ENCODE measurements at regions not wholly inside any gene's neighbourhood (a gene's known extent, or its start where the extent isn't known, plus 50 kb on each side); places are given as distances from the start of the nearest gene placed in this dataset.

DNA sequence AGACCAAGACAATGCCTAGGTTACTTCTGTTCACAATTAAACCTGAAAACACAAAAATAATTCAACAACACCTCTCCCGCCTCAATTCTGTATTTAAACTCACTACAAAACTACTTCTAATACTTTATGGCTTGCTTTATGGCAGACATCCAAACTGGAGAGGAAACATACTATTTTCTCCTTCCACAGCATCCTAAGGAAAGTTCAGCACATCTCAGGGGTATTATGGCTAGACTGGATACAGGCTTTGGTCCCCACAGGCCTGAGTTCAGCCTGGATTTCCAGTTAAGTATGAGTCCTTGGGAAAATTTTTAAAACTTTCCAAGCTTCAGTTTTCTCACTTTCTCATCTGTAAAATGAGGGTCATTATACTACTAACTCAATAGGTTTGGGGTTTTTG lies 480.2 kb downstream of the CAAP1 start:
- TF ChIP-seq, protein P1, sequence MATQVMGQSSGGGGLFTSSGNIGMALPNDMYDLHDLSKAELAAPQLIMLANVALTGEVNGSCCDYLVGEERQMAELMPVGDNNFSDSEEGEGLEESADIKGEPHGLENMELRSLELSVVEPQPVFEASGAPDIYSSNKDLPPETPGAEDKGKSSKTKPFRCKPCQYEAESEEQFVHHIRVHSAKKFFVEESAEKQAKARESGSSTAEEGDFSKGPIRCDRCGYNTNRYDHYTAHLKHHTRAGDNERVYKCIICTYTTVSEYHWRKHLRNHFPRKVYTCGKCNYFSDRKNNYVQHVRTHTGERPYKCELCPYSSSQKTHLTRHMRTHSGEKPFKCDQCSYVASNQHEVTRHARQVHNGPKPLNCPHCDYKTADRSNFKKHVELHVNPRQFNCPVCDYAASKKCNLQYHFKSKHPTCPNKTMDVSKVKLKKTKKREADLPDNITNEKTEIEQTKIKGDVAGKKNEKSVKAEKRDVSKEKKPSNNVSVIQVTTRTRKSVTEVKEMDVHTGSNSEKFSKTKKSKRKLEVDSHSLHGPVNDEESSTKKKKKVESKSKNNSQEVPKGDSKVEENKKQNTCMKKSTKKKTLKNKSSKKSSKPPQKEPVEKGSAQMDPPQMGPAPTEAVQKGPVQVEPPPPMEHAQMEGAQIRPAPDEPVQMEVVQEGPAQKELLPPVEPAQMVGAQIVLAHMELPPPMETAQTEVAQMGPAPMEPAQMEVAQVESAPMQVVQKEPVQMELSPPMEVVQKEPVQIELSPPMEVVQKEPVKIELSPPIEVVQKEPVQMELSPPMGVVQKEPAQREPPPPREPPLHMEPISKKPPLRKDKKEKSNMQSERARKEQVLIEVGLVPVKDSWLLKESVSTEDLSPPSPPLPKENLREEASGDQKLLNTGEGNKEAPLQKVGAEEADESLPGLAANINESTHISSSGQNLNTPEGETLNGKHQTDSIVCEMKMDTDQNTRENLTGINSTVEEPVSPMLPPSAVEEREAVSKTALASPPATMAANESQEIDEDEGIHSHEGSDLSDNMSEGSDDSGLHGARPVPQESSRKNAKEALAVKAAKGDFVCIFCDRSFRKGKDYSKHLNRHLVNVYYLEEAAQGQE (IDR thresholded peaks at IDR 0.05; ENCODE audit: insufficient read depth in 1 of 2, low read depth in 2 of 2, low read length in 2 of 2), result no peak
- TF ChIP-seq SIN3A (IDR thresholded peaks at IDR 0.05; ENCODE audit: borderline replicate concordance, insufficient read depth, low read length) (no peak), FOXP2 (optimal IDR thresholded peaks at IDR 0.05; ENCODE audit: borderline replicate concordance, extremely low read depth, extremely low read length, insufficient read depth) (no peak), POLR2AphosphoS5 (IDR thresholded peaks at IDR 0.05; ENCODE audit: low read depth, low read length) (no peak), TAF1 (IDR thresholded peaks at IDR 0.05; ENCODE audit: borderline replicate concordance, insufficient read depth, low read length) (no peak)

DNA sequence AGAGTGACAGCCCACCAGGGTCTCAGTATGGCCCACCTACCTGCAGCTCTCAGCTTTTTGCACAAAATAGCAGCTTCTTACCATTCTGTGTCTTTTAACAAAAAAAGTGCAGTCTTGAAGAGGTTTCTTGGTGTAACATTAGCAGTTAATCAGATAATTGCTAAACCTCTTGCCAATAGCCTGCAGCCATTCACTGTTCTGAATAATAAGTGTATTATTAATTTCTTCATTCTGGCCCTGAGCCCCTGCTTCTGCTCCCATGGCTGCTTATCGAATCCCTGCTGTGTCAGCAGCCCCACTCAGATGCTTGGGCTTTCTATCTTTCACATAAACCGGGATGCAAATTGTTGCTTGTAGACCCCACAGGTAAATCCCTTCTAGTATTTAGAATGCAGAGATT lies 485.9 kb downstream of the CAAP1 start:
- no peak for TF ChIP-seq SIN3A (IDR thresholded peaks at IDR 0.05; ENCODE audit: borderline replicate concordance, insufficient read depth, low read length)
- TF ChIP-seq POLR2AphosphoS5 (IDR thresholded peaks at IDR 0.05; ENCODE audit: low read depth, low read length), result no peak
- no peak for TF ChIP-seq TAF1 (IDR thresholded peaks at IDR 0.05; ENCODE audit: borderline replicate concordance, insufficient read depth, low read length)
- TF ChIP-seq FOXP2 (optimal IDR thresholded peaks at IDR 0.05; ENCODE audit: borderline replicate concordance, extremely low read depth, extremely low read length, insufficient read depth), result no peak
- TF ChIP-seq, protein P1 (IDR thresholded peaks at IDR 0.05; ENCODE audit: insufficient read depth in 1 of 2, low read depth in 2 of 2, low read length in 2 of 2), result no peak

DNA sequence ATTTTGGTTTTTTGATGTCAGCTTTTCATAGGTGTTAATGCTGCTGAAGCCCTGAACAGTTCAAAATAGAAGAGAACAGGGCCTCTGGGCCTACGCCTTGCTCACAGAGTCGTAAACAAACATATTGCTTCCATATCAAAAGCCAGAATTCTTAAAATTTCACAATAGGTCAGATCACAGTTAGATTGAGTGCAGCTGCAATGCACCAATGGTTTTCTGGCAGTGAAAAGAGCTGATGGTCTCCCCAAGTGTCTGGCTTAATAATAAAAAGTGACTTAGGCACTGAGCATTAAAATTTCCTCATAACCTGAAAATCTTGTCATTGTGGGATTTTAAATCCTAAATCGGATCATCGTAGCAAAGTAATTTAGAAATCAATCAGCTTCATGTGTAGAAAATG lies 493.0 kb downstream of the CAAP1 start:
- no peak for TF ChIP-seq SIN3A (IDR thresholded peaks at IDR 0.05; ENCODE audit: borderline replicate concordance, insufficient read depth, low read length)
- TF ChIP-seq TAF1 (IDR thresholded peaks at IDR 0.05; ENCODE audit: borderline replicate concordance, insufficient read depth, low read length), result no peak
- TF ChIP-seq FOXP2 (optimal IDR thresholded peaks at IDR 0.05; ENCODE audit: borderline replicate concordance, extremely low read depth, extremely low read length, insufficient read depth), result no peak
- TF ChIP-seq POLR2AphosphoS5 (IDR thresholded peaks at IDR 0.05; ENCODE audit: low read depth, low read length), result no peak
- TF ChIP-seq, protein P1 (IDR thresholded peaks at IDR 0.05; ENCODE audit: insufficient read depth in 1 of 2, low read depth in 2 of 2, low read length in 2 of 2), result no peak

DNA sequence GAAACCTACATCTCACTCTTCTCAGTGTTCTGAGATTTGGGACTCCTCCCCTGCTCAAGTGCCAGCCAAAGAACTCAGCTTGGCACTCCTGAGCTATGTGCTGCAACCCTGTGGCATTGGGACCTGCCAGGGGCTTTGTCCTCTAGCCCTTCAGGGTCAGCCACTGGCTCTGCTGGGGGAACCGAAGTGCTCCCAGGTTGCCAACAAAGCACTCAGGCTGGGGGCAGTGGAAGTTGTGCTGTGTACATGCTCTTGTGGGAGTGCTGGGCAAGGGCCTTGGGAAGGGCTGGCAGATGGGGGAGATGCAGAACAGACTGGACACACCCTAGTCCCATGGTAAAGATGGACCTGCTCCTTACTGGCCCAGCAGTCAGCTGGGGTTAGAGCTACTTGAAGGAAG lies 498.6 kb downstream of the CAAP1 start:
- TF ChIP-seq SIN3A (IDR thresholded peaks at IDR 0.05; ENCODE audit: borderline replicate concordance, insufficient read depth, low read length), result no peak
- no peak for TF ChIP-seq FOXP2 (optimal IDR thresholded peaks at IDR 0.05; ENCODE audit: borderline replicate concordance, extremely low read depth, extremely low read length, insufficient read depth)
- no peak for TF ChIP-seq TAF1 (IDR thresholded peaks at IDR 0.05; ENCODE audit: borderline replicate concordance, insufficient read depth, low read length)
- TF ChIP-seq, protein P1 (IDR thresholded peaks at IDR 0.05; ENCODE audit: insufficient read depth in 1 of 2, low read depth in 2 of 2, low read length in 2 of 2), result no peak
- TF ChIP-seq POLR2AphosphoS5 (IDR thresholded peaks at IDR 0.05; ENCODE audit: low read depth, low read length), result no peak

DNA sequence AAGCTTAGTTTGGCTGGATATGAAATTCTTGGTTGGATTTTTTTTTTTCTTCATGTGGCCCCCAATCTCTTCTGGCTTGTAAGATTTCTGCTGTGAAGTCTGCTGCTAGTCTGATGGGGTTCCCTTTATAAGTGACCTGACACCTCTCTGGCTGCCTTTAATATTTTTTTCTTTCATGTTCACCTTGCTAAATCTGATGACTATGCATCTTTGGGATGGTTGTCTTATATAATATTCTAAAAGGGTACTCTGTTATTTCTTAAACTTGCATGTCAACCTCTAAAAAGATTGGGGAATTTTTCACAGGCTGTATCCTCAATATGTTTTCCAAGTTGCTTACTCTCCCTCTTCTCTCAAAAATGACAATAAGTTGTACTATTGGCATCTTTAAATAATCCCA lies 500.0 kb downstream of the CAAP1 start:
- no peak for TF ChIP-seq POLR2AphosphoS5 (IDR thresholded peaks at IDR 0.05; ENCODE audit: low read depth, low read length)

Data from PFSK-1 (cell line).